Lung (tissue), 11 donors: ENCODE measurements at regions not wholly inside any gene's neighbourhood (a gene's known extent, or its start where the extent isn't known, plus 50 kb on each side); places are given as distances from the start of the nearest gene placed in this dataset.
"Not testable (repeated sequence)": the region's sequence is repeated elsewhere in the genome, so short reads cannot be mapped to it uniquely, and the experiment has no call there.

Experiments
- ATAC-seq: fragments of 200-7000 bp; cut with Tn5 transposase; one replicate; pipeline ENCODE4 v1.9.1; 2020; ENCODE audit warnings: moderate number of reproducible peaks; ENCODE audit not compliant: insufficient read depth, low FRiP score
- DNase-seq, 3 donors: peaks; one replicate each; pipeline ENCODE4 v3.0.0-alpha.2; 2013 to 2017
- H3K27ac ChIP-seq, 2 donors: one replicate each; pipeline ENCODE4 v1.5.1; 2013; ENCODE audit warnings: mild to moderate bottlenecking in 2 of 2, moderate library complexity in 2 of 2, control low read depth in 1 of 2, inconsistent platforms in 1 of 2, low read depth in 1 of 2, low read length in 1 of 2
- H3K27me3 ChIP-seq, 3 donors: one replicate each; pipeline ENCODE4 v1.5.1; 2013; ENCODE audit warnings: low read length in 2 of 3; ENCODE audit not compliant: control insufficient read depth in 3 of 3, insufficient read depth in 3 of 3
- H3K36me3 ChIP-seq, 4 donors: one replicate each; pipeline ENCODE4 v1.5.1; 2013; ENCODE audit warnings: low read length in 4 of 4, mild to moderate bottlenecking in 1 of 4, moderate library complexity in 1 of 4; ENCODE audit not compliant: control insufficient read depth in 4 of 4, insufficient read depth in 4 of 4
- H3K4me1 ChIP-seq, 5 donors: one replicate each; pipeline ENCODE4 v1.5.1; 2013; ENCODE audit warnings: low read length in 5 of 5, mild to moderate bottlenecking in 2 of 5, moderate library complexity in 1 of 5; ENCODE audit not compliant: control insufficient read depth in 5 of 5, insufficient read depth in 5 of 5
- H3K4me3 ChIP-seq: one replicate; pipeline ENCODE4 v1.5.1; 2013; ENCODE audit warnings: mild to moderate bottlenecking, control low read depth, moderate library complexity
- H3K9ac ChIP-seq, 2 donors: one replicate each; pipeline ENCODE4 v1.5.1; 2013; ENCODE audit warnings: low read length in 2 of 2, control low read depth in 1 of 2; ENCODE audit not compliant: insufficient read depth in 1 of 2
- H3K9me3 ChIP-seq, 4 donors: one replicate each; pipeline ENCODE4 v1.5.1; 2013; ENCODE audit warnings: low read length in 3 of 4, mild to moderate bottlenecking in 1 of 4, moderate library complexity in 1 of 4; ENCODE audit not compliant: control insufficient read depth in 4 of 4, insufficient read depth in 3 of 4
- WGBS, 2 donors: extraction: QIAGEN DNeasy Blood & Tissue Kit; methylation state at CpG; one replicate each; pipeline ENCODE4 v1.1.7; 2013; 5-methylcytosine and 5-hydroxymethylcytosine counted together
- TF ChIP-seq, protein P1 (sequence below): IDR thresholded peaks from 2 replicates; pipeline ENCODE4 v1.5.1; 2012; ENCODE audit warnings: mild to moderate bottlenecking; ENCODE audit errors: control extremely low read depth, extremely low read depth
- donor health status: control.
- donor health status: control.
- donor health status: Bipolar disorder and iron deficiency.
- donor health status: healthy.
- donor health status: DM: yes; HTN: yes; CAD: no.

DNA sequence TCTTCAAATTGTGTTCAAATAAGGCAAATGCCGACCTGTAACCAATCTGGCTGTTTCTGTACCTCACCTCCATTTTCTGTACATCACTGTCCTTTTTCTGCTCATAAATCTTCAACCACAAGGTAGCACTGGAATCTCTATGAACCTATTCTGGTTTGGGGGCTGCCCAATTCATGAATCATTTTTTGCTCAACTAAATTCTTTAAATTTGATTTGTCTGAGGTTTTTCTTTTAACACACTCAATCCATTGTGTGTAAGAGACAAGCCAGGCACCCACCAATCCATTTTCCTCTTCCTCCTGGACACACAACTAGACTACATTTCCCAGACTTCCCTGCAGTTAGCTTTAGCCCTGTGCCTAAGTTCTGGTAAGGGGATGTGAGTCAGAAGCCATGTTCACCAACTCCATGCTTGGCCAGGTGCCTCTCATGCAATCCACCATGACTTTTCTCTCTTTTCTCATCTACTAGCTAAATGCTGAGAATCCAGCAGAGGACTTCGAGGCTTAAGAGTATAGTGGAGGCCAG, 193.2 kb upstream of the KLF3 start:
- Histone ChIP-seq H3K9me3 (peaks cover 0 to 7% (median 0%) of the 10 kb centered on the region in 4 donors), H3K4me3 (no peak overlapping the region), H3K27me3 (no peaks in the 10 kb centered on the region), H3K36me3 (no peaks in the 10 kb centered on the region), H3K4me1 (no peaks in the 10 kb centered on the region), H3K9ac (no peak overlapping the region), H3K27ac (no peak overlapping the region)
- WGBS, 2 donors, result 92 to 97% methylated on average over 2 of the region's 2 CpGs
- ATAC-seq, result no peak
- DNase-seq, result no peak
- TF ChIP-seq, protein P1, sequence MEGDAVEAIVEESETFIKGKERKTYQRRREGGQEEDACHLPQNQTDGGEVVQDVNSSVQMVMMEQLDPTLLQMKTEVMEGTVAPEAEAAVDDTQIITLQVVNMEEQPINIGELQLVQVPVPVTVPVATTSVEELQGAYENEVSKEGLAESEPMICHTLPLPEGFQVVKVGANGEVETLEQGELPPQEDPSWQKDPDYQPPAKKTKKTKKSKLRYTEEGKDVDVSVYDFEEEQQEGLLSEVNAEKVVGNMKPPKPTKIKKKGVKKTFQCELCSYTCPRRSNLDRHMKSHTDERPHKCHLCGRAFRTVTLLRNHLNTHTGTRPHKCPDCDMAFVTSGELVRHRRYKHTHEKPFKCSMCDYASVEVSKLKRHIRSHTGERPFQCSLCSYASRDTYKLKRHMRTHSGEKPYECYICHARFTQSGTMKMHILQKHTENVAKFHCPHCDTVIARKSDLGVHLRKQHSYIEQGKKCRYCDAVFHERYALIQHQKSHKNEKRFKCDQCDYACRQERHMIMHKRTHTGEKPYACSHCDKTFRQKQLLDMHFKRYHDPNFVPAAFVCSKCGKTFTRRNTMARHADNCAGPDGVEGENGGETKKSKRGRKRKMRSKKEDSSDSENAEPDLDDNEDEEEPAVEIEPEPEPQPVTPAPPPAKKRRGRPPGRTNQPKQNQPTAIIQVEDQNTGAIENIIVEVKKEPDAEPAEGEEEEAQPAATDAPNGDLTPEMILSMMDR, result no peak

- Histone ChIP-seq H3K27ac (no peak overlapping the region), H3K4me1 (no peaks in the 10 kb centered on the region), H3K27me3 (no peaks in the 10 kb centered on the region), H3K9me3 (peaks cover 0 to 2% (median 0%) of the 10 kb centered on the region in 4 donors), H3K4me3 (no peak overlapping the region), H3K36me3 (no peaks in the 10 kb centered on the region), H3K9ac (no peak overlapping the region)
- DNase-seq (no peak), ATAC-seq (no peak)
- 80 to 88% methylated on average over 1 of the region's 1 CpG for WGBS, 2 donors
- TF ChIP-seq, protein P1, result no peak
These were observed 181.3 kb upstream of the KLF3 start for GRCh38 chr4:38482696-38483095.

DNA sequence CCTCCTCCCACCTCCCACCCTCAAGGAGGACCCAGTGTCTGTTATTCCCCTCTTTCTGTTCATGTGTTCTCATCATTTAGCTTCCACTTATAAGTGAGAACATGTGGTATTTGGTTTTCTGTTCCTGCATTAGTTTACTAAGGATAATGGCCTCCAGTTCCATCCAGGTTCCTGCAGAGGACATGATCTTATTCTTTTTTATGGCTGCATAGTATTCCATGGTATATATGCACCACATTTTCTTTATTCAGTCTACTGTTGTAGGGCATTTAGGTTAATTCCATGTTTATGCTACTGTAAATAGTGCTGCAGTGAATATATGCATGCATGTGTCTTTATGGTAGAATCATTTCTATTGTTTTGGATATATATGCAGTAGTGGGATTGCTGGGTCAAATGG, 180.4 kb upstream of the KLF3 start:
- H3K27ac ChIP-seq, H3K4me3 ChIP-seq, ATAC-seq, H3K27me3 ChIP-seq, H3K4me1 ChIP-seq, H3K36me3 ChIP-seq, DNase-seq, H3K9me3 ChIP-seq, H3K9ac ChIP-seq: not testable (repeated sequence)

- no peak for ATAC-seq
- peaks cover 0 to 4% (median 0%) of the 10 kb centered on the region in 4 donors for H3K9me3 ChIP-seq
- no peak overlapping the region for H3K4me3 ChIP-seq
- no peak overlapping the region for H3K9ac ChIP-seq
- no peaks in the 10 kb centered on the region for H3K36me3 ChIP-seq
- H3K27ac ChIP-seq, result no peak overlapping the region
- TF ChIP-seq, protein P1, result no peak
- DNase-seq, result peak; percentile 39 to 64 (median 46)
- WGBS, 2 donors, result 81 to 83% methylated on average over 9 of the region's 9 CpGs
- H3K27me3 ChIP-seq, result no peaks in the 10 kb centered on the region
- peaks cover 3 to 17% (median 6%) of the 10 kb centered on the region in 5 donors for H3K4me1 ChIP-seq
These were observed 174.8 kb upstream of the KLF3 start for GRCh38 chr4:38489011-38489861.
